Activated naive CD8-positive, alpha-beta T cell treated with anti-CD3 and anti-CD28 coated beads, Interleukin-2, amount 10 ng/mL, durations not matched to agents 7 days and 5 days (primary cell): ENCODE measurements at regions not wholly inside any gene's neighbourhood (a gene's known extent, or its start where the extent isn't known, plus 50 kb on each side); places are given as distances from the start of the nearest gene placed in this dataset.

Source experiments
- ATAC-seq: fragments of 150-1000 bp; cut with Tn5 transposase; one replicate; pipeline ENCODE4 v1.10.0; 2021; ENCODE audit warnings: low read depth, moderate library complexity
- POLR2A ChIA-PET: fragments of 350-600 bp; sonication (Branson Sonifier 250); formaldehyde crosslinking; loops from one replicate; lab custom pipeline; 2021; ENCODE audit warnings: antibody characterized with exemption; lab: Charles Lee
- DNase-seq: peaks from one replicate; pipeline ENCODE4 v3.0.0; 2021
- H3K27ac Mint-ChIP-seq: one replicate; pipeline ENCODE4 v1.8.0; 2022; ENCODE audit warnings: mild to moderate bottlenecking, mixed read lengths
- H3K27me3 Mint-ChIP-seq: one replicate; pipeline ENCODE4 v1.8.0; 2022; ENCODE audit warnings: mild to moderate bottlenecking, moderate library complexity, mixed read lengths
- H3K36me3 Mint-ChIP-seq: one replicate; pipeline ENCODE4 v1.8.0; 2021; ENCODE audit warnings: mild to moderate bottlenecking, mixed read lengths
- H3K4me1 Mint-ChIP-seq: one replicate; pipeline ENCODE4 v1.8.0; 2021; ENCODE audit warnings: mixed read lengths
- H3K4me3 Mint-ChIP-seq: one replicate; pipeline ENCODE4 v1.8.0; 2022; ENCODE audit warnings: mild to moderate bottlenecking, moderate library complexity, mixed read lengths
- H3K9me3 Mint-ChIP-seq: one replicate; pipeline ENCODE4 v1.8.0; 2021; ENCODE audit warnings: mixed read lengths

DNA sequence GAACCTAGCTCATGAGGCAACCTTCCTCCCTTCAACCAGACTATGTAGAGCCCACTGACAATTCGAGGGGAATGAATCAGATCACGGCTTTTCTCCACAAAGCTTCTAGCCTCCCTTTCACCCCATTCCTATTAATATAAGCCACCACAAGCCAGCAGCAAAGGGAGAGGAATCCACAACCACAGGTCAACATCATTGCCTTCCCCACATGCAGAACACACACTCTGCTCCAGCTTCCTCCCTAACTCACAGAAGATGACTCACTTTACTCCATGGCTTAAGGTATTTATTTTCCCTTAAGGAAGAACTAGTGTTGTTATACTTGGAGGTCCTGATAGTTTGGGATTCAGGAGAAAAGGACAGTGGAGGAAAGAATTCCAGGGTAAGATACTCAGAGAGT is 272.2 kb downstream of the C1D start:
- no peak overlapping the region for H3K4me3 Mint-ChIP-seq
- H3K9me3 Mint-ChIP-seq: no peaks in the 10 kb centered on the region
- no peak for DNase-seq
- H3K27ac Mint-ChIP-seq: no peak overlapping the region
- no peak for ATAC-seq
- H3K27me3 Mint-ChIP-seq: peaks cover 5% of the 10 kb centered on the region
- POLR2A ChIA-PET: no interaction called here
- H3K36me3 Mint-ChIP-seq: no peaks in the 10 kb centered on the region
- H3K4me1 Mint-ChIP-seq: no peaks in the 10 kb centered on the region

DNA sequence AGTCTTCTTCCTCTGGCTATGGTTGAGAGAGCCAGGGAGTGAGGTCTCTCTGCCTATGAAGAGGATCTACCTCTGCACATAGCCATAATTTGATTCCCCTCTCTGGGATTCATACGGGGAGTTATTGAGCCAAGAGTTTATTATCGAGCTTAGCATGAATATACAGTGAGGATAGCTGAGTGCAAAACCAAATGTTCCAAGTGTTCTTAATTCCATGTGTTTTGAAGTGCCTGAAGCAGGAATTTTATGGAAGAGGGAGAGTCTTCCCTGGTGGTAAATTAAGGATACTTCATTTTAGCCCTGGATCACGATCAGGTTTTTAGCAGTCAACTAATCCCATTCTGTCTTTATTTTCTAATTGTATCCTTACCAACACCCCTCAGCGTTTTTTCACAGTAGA is 270.6 kb downstream of the C1D start:
- POLR2A ChIA-PET: no interaction called here
- no peak for ATAC-seq
- Mint-ChIP-seq H3K27ac (no peak overlapping the region), H3K36me3 (no peaks in the 10 kb centered on the region), H3K27me3 (peaks cover 5% of the 10 kb centered on the region), H3K4me3 (no peak overlapping the region), H3K4me1 (no peaks in the 10 kb centered on the region), H3K9me3 (no peaks in the 10 kb centered on the region)
- no peak for DNase-seq

DNA sequence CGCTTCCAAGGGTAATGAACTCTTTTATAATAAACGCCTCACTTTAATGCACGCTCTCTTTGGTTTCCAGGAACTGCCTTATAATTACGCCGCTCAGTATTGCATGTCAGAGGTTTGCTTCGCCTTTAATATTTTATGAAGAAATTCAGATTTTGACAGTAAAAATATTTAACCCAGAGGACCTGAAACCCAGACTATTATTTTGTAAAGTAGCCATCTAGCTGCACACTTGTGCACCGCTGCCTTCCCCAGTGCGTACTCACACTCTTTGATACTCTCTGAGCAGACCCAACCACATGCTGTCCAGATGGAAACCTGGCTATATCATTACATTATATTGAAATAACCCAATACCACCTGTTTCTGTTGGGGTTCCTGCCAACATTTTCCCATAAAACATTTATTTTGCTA is 270.1 kb downstream of the C1D start:
- H3K4me3 Mint-ChIP-seq: no peak overlapping the region
- no peak overlapping the region for H3K27ac Mint-ChIP-seq
- H3K4me1 Mint-ChIP-seq: no peaks in the 10 kb centered on the region
- DNase-seq: no peak
- no peak for ATAC-seq
- POLR2A ChIA-PET: no interaction called here
- H3K9me3 Mint-ChIP-seq: no peaks in the 10 kb centered on the region
- no peaks in the 10 kb centered on the region for H3K36me3 Mint-ChIP-seq
- H3K27me3 Mint-ChIP-seq: peaks cover 5% of the 10 kb centered on the region

DNA sequence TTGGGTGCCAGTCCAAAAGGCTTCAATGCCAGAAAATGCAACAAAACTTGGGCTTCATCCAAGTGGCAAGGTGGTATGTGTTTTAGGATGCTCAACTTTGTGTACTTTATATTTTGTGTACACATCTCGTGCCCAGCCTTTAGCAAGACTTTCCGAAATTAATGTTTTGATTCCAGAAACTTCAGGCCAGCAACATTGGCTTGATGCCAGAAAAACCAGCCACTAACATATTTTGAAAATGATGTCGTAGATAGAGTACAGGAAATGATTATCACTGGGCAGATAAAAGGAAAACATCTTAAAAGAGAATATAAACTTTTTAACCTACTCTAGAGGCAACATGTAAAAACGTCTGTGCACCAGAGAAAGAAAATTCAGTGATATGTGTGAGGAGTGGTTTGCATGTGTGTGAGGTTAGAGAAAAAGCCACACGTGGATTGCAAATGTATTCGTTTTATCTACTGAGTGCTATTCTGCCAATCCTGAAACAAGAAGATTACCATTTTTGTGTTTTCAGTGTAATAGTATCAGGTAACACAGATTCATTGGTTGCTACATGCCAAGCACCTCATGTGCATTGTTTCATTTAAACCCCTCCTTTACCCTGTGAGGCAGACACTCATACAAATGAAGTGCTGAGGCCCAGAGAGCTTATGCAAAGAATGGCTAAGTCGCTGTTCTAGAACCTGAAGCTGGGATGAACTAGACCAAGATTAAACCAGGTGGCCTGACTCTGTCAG is 264.8 kb downstream of the C1D start:
- H3K9me3 Mint-ChIP-seq: no peaks in the 10 kb centered on the region
- ATAC-seq (no peak), DNase-seq (no peak)
- no peaks in the 10 kb centered on the region for H3K27me3 Mint-ChIP-seq
- no peak overlapping the region for H3K4me3 Mint-ChIP-seq
- POLR2A ChIA-PET: no interaction called here
- H3K4me1 Mint-ChIP-seq: no peaks in the 10 kb centered on the region
- no peak overlapping the region for H3K27ac Mint-ChIP-seq
- H3K36me3 Mint-ChIP-seq: no peaks in the 10 kb centered on the region

DNA sequence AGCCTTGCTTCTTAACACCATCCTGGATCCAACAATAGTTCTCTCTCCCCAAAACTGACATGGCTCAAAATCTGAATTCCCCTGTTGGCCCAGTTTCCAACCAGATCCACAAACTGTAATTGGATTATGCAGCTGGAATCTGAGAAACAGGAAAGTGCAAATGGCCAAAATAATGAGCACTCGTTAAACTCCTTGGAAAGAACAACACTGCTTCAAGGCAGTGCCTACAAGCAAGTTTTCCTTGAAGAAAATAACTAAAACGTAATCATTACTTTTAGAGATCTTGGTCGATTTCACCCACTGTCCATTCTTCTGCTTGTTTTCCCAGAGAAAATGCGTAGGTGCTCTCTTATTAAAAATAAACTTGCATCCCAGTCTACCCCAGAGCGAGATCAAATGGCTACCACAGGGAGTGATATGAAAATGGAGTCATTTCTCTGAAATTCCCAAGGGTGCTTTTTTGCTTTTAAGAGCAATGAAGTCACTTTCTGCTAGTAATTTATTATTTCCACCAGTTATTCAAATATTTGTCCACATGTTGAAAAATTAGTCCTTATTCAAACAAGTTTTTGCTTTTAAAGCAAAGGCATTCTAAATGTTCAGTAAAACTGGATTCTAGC is 264.2 kb downstream of the C1D start:
- Mint-ChIP-seq H3K27ac (no peak overlapping the region), H3K9me3 (no peaks in the 10 kb centered on the region), H3K4me3 (no peak overlapping the region), H3K27me3 (no peaks in the 10 kb centered on the region), H3K36me3 (no peaks in the 10 kb centered on the region), H3K4me1 (no peaks in the 10 kb centered on the region)
- ATAC-seq (no peak), DNase-seq (no peak)
- POLR2A ChIA-PET: no interaction called here

DNA sequence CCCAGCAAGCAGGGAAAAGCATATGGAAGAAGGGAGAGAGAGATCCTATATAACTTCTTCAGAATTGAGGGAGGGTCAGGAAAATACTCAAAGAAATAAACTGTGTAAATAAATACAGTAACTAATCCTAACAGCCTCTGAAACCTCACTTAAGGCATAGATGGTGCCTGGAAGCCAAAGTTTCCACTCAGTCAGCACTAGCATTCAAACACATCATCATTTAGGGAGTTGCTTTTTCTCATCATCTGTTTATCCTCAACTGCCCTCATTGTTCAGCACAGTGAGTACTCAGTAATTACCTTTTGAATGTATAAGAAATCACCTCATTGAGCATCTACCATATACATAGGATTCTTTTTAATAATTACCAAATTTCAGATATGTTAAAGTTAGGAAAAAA is 262.9 kb downstream of the C1D start:
- Mint-ChIP-seq H3K36me3 (no peaks in the 10 kb centered on the region), H3K9me3 (no peaks in the 10 kb centered on the region), H3K4me1 (no peaks in the 10 kb centered on the region), H3K27me3 (no peaks in the 10 kb centered on the region), H3K4me3 (no peak overlapping the region), H3K27ac (no peak overlapping the region)
- POLR2A ChIA-PET: no interaction called here
- ATAC-seq (no peak), DNase-seq (no peak)

DNA sequence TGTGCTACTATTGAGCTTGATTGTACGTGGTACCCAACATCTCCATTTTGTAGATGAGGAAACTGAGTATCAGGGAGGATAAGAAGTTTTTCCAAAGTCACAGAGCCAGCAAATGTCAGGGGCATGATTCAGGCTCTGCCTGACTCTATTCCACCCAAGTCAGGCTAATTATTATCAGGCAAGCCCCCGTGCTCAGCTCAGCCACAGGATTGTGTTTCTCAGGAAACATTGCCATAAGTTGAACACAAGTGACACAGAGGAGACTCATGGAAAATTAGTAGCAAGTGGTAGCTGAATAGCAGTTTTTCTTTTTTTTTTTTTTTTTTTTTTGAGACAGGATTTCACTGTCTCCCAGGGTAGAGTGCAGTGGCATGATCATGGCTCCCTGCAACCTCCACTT is 260.5 kb downstream of the C1D start:
- Mint-ChIP-seq H3K9me3 (no peaks in the 10 kb centered on the region), H3K27me3 (no peaks in the 10 kb centered on the region), H3K4me1 (no peaks in the 10 kb centered on the region), H3K27ac (no peak overlapping the region), H3K4me3 (no peak overlapping the region), H3K36me3 (no peaks in the 10 kb centered on the region)
- POLR2A ChIA-PET: no interaction called here
- ATAC-seq (no peak), DNase-seq (no peak)

DNA sequence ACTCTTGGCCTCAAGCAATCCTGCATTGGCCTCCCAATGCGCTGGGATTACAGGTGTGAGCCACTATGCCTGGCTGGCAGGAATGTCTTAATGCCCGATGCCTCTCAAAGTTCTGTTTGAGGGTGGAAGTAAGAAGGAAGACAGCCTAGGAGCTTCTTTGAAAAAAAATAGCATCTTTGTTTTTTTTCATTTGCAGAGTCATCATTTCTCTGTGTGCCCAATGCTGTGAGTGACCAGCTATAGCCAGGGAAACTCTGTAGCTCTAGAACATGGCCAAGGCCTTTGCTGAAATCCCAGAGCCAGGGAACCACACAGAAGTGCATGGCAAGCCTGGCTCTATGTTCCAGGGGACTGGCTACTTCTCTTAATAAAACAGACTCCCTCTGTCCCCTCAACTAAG is 260.0 kb downstream of the C1D start:
- no peaks in the 10 kb centered on the region for H3K4me1 Mint-ChIP-seq
- H3K27me3 Mint-ChIP-seq: no peaks in the 10 kb centered on the region
- no peak overlapping the region for H3K27ac Mint-ChIP-seq
- DNase-seq (no peak), ATAC-seq (no peak)
- no peaks in the 10 kb centered on the region for H3K36me3 Mint-ChIP-seq
- H3K9me3 Mint-ChIP-seq: no peaks in the 10 kb centered on the region
- no peak overlapping the region for H3K4me3 Mint-ChIP-seq
- POLR2A ChIA-PET: no interaction called here

DNA sequence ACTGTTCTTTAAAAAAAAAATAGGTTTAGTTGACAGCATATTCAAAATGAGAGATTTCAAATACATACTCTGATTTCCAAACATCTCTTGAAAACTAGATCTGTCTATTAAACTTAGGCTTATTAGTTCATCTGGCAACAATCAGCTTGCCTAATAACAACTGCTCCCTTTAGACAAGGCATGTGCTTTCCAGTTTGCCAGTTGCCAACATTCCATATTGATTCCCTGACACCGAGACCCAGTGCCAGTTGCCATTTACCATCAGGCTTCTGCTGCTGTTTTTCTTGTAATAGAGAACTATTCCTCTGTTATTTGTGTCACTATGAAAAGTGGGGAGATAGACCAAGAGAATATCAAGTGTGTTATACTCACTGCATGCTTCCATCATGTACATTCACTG is 256.0 kb downstream of the C1D start:
- H3K4me3 Mint-ChIP-seq: no peak overlapping the region
- POLR2A ChIA-PET: no interaction called here
- no peaks in the 10 kb centered on the region for H3K4me1 Mint-ChIP-seq
- H3K36me3 Mint-ChIP-seq: no peaks in the 10 kb centered on the region
- no peak for ATAC-seq
- H3K27ac Mint-ChIP-seq: no peak overlapping the region
- no peaks in the 10 kb centered on the region for H3K27me3 Mint-ChIP-seq
- DNase-seq: no peak
- peaks cover 1% of the 10 kb centered on the region for H3K9me3 Mint-ChIP-seq

DNA sequence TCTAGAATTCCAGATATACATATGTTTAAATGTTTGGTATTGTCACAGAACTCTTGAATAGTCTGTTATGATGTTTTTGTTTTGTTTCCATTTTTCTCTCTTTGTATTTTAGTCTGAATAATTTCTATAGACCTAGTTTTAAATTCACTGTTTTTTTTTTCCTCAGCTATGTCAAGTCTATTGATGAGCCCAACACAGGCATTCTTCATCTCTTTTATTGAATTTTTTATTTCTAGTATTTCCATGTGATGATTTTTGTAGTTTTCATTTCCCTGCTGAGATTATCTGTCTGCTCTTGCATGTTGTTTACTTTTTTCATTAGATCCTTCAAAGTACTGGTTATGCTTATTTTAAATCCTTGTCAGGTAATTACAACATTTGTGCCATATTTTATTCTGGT is 254.7 kb downstream of the C1D start:
- Mint-ChIP-seq H3K9me3 (peaks cover 1% of the 10 kb centered on the region), H3K4me1 (no peaks in the 10 kb centered on the region), H3K27me3 (no peaks in the 10 kb centered on the region), H3K4me3 (no peak overlapping the region), H3K36me3 (no peaks in the 10 kb centered on the region), H3K27ac (no peak overlapping the region)
- DNase-seq (no peak), ATAC-seq (no peak)
- POLR2A ChIA-PET: no interaction called here

DNA sequence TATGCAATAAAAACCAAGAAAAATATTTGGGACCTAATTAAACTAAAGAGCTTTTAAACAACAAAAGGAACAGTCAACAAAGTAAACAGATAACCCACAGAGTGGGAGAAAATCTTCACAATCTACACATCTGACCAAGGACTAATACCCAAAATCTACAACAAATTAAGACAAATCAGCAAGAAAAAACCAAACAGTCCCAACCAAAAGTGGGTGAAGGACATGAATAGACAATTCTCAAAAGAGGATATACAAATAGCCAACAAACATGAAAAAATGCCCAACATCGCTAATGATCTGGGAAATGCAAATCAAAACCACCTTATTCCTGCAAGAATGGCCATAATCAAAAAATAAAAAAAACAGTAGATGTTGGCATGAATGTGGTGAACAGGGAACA is 250.1 kb downstream of the C1D start:
- Mint-ChIP-seq H3K27ac (no peak overlapping the region), H3K4me1 (no peaks in the 10 kb centered on the region)

DNA sequence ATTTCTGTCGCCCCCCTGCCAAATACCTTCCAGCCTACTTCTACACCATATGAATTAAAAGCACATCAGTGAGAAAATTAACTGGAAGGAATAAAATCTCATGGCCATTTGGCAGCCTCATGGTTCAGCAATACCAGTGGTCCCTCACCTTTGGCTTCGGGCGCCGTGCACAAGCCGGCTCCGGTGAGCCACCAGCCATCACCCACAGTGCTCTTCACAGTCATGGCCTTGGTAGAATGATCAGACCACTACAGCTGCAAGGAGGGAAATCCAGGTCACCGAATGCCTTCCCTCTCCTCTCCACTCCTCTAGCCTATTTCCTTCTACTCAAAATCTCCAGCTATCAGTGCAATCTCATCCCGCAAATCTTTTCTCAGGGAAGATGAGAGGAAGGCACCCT is 239.1 kb downstream of the C1D start:
- Mint-ChIP-seq H3K27ac (no peak overlapping the region), H3K9me3 (no peaks in the 10 kb centered on the region), H3K4me3 (no peak overlapping the region), H3K36me3 (no peaks in the 10 kb centered on the region), H3K4me1 (no peaks in the 10 kb centered on the region), H3K27me3 (no peaks in the 10 kb centered on the region)
- POLR2A ChIA-PET: no interaction called here
- ATAC-seq (no peak), DNase-seq (no peak)

More for the DNA sequence above, 250.1 kb downstream of the C1D start:
- POLR2A ChIA-PET: no interaction called here
- Mint-ChIP-seq H3K36me3 (no peaks in the 10 kb centered on the region), H3K9me3 (peaks cover 1% of the 10 kb centered on the region), H3K4me3 (no peak overlapping the region), H3K27me3 (peaks cover 2% of the 10 kb centered on the region)
- ATAC-seq (no peak), DNase-seq (no peak)

DNA sequence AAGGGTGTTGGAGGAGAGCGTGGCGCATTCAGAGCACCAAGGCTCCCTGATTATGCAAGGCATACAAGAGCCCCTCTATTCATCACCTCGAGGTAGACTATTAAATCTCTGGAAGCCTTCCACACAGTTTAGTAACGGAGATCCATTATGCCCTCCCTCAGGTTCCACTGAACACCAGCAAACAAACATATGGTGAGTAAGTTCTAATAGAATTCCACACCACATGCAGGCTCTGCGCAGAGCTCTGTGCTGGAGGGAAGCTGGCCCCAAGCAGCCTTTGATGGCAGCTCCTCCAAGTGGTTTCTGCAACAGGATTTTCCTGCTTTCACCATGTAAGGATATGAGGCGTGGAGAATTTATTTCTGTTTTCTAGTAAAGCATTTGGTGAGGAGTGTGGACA is 238.6 kb downstream of the C1D start:
- Mint-ChIP-seq H3K4me1 (no peaks in the 10 kb centered on the region), H3K27me3 (no peaks in the 10 kb centered on the region), H3K27ac (no peak overlapping the region), H3K36me3 (no peaks in the 10 kb centered on the region), H3K9me3 (no peaks in the 10 kb centered on the region), H3K4me3 (no peak overlapping the region)
- ATAC-seq (no peak), DNase-seq (no peak)
- POLR2A ChIA-PET: no interaction called here

DNA sequence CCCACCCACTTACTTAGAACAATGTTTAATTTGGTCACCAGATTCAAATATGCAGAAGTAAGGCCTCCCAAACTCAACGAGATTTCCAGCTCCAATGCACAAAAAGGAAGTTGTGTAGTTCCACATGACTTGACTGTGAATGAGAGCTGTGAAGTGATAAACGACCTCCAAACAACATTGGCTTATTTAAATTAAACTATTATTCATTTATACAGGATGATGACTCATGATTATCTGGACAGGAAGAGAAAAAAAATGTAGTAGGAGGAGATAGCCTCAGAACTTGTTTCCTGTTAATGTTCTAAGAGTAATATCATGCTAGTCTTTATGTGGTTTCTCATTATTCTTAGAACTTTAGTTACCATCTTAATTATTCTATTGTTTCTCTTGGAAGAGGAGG is 237.3 kb downstream of the C1D start:
- Mint-ChIP-seq H3K36me3 (no peaks in the 10 kb centered on the region), H3K4me1 (no peaks in the 10 kb centered on the region), H3K27ac (no peak overlapping the region), H3K4me3 (no peak overlapping the region), H3K27me3 (no peaks in the 10 kb centered on the region), H3K9me3 (no peaks in the 10 kb centered on the region)
- POLR2A ChIA-PET: no interaction called here
- DNase-seq (no peak), ATAC-seq (no peak)
